Activated CD4-positive, alpha-beta T cell treated with anti-CD3 and anti-CD28 coated beads, Interleukin-2, amount 10 ng/mL, durations not matched to agents 24 days and 14 days (primary cell): ENCODE measurements at regions not wholly inside any gene's neighbourhood (a gene's known extent, or its start where the extent isn't known, plus 50 kb on each side); places are given as distances from the start of the nearest gene placed in this dataset.
"Not testable (repeated sequence)": the region's sequence is repeated elsewhere in the genome, so short reads cannot be mapped to it uniquely, and the experiment has no call there.

Experiments used
- DNase-seq: peaks from one replicate; pipeline ENCODE4 v3.0.0; 2022
- H3K27ac Mint-ChIP-seq: one replicate; pipeline ENCODE4 v1.8.0; 2022; ENCODE audit warnings: mild to moderate bottlenecking, mixed read lengths
- H3K27me3 Mint-ChIP-seq: one replicate; pipeline ENCODE4 v1.8.0; 2022; ENCODE audit warnings: mixed read lengths
- H3K36me3 Mint-ChIP-seq: one replicate; pipeline ENCODE4 v1.8.0; 2022; ENCODE audit warnings: low read depth, mild to moderate bottlenecking, mixed read lengths
- H3K4me1 Mint-ChIP-seq: one replicate; pipeline ENCODE4 v1.8.0; 2021; ENCODE audit warnings: mixed read lengths
- H3K4me3 Mint-ChIP-seq: one replicate; pipeline ENCODE4 v1.8.0; 2022; ENCODE audit warnings: mild to moderate bottlenecking, moderate library complexity, mixed read lengths
- H3K9me3 Mint-ChIP-seq: one replicate; pipeline ENCODE4 v1.8.0; 2021; ENCODE audit warnings: mixed read lengths
- intact Hi-C: fragments of 100-400 bp; cut with micrococcal nuclease; formaldehyde crosslinking; loops from one replicate; pipeline ENCODE4 v1.15.1; 2023

DNA sequence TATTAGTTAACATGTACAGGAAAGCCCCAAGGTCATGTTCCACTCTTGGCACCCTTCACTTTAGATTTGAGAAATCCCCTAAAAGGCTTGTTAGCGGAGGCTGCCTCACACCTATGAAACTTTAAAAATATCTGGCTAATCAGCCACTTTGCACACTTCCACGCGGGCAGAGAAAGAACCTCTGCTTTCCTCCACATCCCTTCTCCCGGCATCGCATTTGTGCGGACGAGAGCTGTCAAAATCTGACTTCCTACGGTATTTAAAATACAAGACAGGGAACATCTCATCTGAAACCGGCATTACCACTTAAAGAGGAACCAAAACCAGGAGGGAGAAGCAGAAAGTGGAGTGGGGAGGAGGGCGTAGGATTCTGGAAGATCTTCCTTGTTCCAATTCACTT lies 422.3 kb downstream of the TMEM114 start:
- H3K9me3 Mint-ChIP-seq: peaks cover 9% of the 10 kb centered on the region
- no peak overlapping the region for H3K4me3 Mint-ChIP-seq
- no peak for DNase-seq
- H3K4me1 Mint-ChIP-seq: no peaks in the 10 kb centered on the region
- no peaks in the 10 kb centered on the region for H3K36me3 Mint-ChIP-seq
- H3K27me3 Mint-ChIP-seq: no peaks in the 10 kb centered on the region
- no peak overlapping the region for H3K27ac Mint-ChIP-seq
- intact Hi-C loops: no loop called here

GRCh38 chr16:8167436-8167835 lies 422.9 kb downstream of the TMEM114 start:
- DNase-seq: no peak
- H3K4me3 Mint-ChIP-seq: no peak overlapping the region
- H3K4me1 Mint-ChIP-seq: no peaks in the 10 kb centered on the region
- H3K36me3 Mint-ChIP-seq: no peaks in the 10 kb centered on the region
- intact Hi-C loops: no loop called here
- H3K27ac Mint-ChIP-seq: no peak overlapping the region
- H3K27me3 Mint-ChIP-seq: no peaks in the 10 kb centered on the region
- peaks cover 9% of the 10 kb centered on the region for H3K9me3 Mint-ChIP-seq

- H3K36me3 Mint-ChIP-seq: no peaks in the 10 kb centered on the region
- no peaks in the 10 kb centered on the region for H3K27me3 Mint-ChIP-seq
- intact Hi-C loops: no loop called here
- no peak overlapping the region for H3K4me3 Mint-ChIP-seq
- no peak overlapping the region for H3K27ac Mint-ChIP-seq
- H3K4me1 Mint-ChIP-seq: no peaks in the 10 kb centered on the region
- H3K9me3 Mint-ChIP-seq: peaks cover 13% of the 10 kb centered on the region
- no peak for DNase-seq
Measured at GRCh38 chr16:8158051-8158450, 432.3 kb downstream of the TMEM114 start.

GRCh38 chr16:8155275-8155674 lies 435.0 kb downstream of the TMEM114 start:
- H3K4me3 Mint-ChIP-seq: no peak overlapping the region
- H3K9me3 Mint-ChIP-seq: peaks cover 13% of the 10 kb centered on the region
- H3K27ac Mint-ChIP-seq: no peak overlapping the region
- DNase-seq: no peak
- no peaks in the 10 kb centered on the region for H3K4me1 Mint-ChIP-seq
- intact Hi-C loops: no loop called here
- no peaks in the 10 kb centered on the region for H3K27me3 Mint-ChIP-seq
- H3K36me3 Mint-ChIP-seq: no peaks in the 10 kb centered on the region

DNA sequence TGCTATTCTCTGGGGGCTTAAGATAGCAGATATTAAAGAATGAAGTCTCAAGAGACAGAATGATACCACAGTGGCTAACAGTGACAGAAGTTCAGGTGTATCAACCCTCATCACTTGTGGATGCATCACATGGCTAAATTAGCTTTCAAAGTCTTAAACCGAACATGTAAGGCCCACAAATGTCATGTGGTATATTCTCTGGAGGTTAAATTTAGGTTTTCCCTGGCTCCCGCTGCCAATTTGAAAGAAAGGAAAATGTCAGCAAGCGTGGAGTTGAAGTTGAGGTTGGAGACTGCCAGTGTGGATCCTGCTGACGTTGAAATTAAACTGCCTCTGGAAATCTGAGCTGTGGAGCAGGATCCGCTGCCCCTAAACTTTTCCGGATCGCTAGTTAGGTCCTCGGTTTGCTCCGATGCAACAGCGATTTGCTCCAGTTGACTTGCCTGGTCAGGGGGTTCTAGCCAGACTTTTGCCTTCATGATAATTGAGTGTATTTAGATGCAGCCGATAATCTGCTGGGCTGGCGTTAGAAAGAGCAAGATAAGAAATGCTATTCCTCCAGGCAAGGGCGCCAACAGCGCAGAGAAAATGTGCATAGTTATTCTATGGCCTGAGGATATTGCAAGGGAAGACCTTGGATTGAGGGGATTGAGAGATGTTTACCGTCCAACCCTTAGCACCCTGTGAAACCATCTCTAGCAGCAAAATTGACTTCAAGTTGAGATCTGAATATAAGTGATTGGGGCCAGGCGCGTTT lies 443.9 kb downstream of the TMEM114 start:
- no peak overlapping the region for H3K27ac Mint-ChIP-seq
- no peaks in the 10 kb centered on the region for H3K4me1 Mint-ChIP-seq

GRCh38 chr16:8138666-8139065 lies 451.6 kb downstream of the TMEM114 start:
- H3K36me3 Mint-ChIP-seq: no peaks in the 10 kb centered on the region
- intact Hi-C loops: no loop called here
- H3K27me3 Mint-ChIP-seq: no peaks in the 10 kb centered on the region
- H3K27ac Mint-ChIP-seq: no peak overlapping the region
- peaks cover 13% of the 10 kb centered on the region for H3K9me3 Mint-ChIP-seq
- DNase-seq: no peak
- no peaks in the 10 kb centered on the region for H3K4me1 Mint-ChIP-seq
- H3K4me3 Mint-ChIP-seq: no peak overlapping the region

More for the DNA sequence above, 443.9 kb downstream of the TMEM114 start:
- no peaks in the 10 kb centered on the region for H3K36me3 Mint-ChIP-seq
- no peaks in the 10 kb centered on the region for H3K9me3 Mint-ChIP-seq
- intact Hi-C loops: no loop called here
- no peak for DNase-seq
- no peaks in the 10 kb centered on the region for H3K27me3 Mint-ChIP-seq
- H3K4me3 Mint-ChIP-seq: no peak overlapping the region

GRCh38 chr16:8137606-8138005 lies 452.7 kb downstream of the TMEM114 start:
- no peaks in the 10 kb centered on the region for H3K36me3 Mint-ChIP-seq
- no peaks in the 10 kb centered on the region for H3K27me3 Mint-ChIP-seq
- H3K4me1 Mint-ChIP-seq: no peaks in the 10 kb centered on the region
- no peak for DNase-seq
- H3K4me3 Mint-ChIP-seq: no peak overlapping the region
- peaks cover 13% of the 10 kb centered on the region for H3K9me3 Mint-ChIP-seq
- intact Hi-C loops: no loop called here
- no peak overlapping the region for H3K27ac Mint-ChIP-seq

GRCh38 chr16:8130197-8130596 lies 460.1 kb downstream of the TMEM114 start:
- no peaks in the 10 kb centered on the region for H3K4me1 Mint-ChIP-seq
- H3K27me3 Mint-ChIP-seq: no peaks in the 10 kb centered on the region
- no peak overlapping the region for H3K4me3 Mint-ChIP-seq
- H3K27ac Mint-ChIP-seq: no peak overlapping the region
- intact Hi-C loops: no loop called here
- DNase-seq: no peak
- peaks cover 10% of the 10 kb centered on the region for H3K9me3 Mint-ChIP-seq
- H3K36me3 Mint-ChIP-seq: no peaks in the 10 kb centered on the region

DNA sequence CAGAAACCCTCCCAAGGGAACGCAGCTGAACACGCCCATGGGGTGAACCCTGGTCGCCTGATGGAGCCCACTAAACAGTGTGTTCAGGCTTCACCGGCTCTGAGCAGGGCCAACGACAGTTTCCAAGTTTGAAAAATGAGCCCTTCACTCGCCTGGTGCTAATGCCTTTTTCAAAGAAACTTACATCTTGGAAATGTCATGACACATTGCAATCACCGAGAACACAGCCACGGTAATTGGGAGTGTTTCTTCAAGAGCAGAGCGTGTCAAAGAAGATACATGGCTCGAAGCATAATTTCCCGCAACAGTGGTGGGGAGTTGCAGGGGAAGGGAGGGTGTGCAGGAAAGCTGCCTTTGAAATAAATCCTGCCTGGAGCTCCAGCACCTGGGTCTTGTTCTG lies 463.2 kb downstream of the TMEM114 start:
- no peaks in the 10 kb centered on the region for H3K27me3 Mint-ChIP-seq
- DNase-seq: no peak
- H3K27ac Mint-ChIP-seq: no peak overlapping the region
- intact Hi-C loops: no loop called here
- H3K4me3 Mint-ChIP-seq: no peak overlapping the region
- H3K4me1 Mint-ChIP-seq: no peaks in the 10 kb centered on the region
- H3K9me3 Mint-ChIP-seq: peaks cover 7% of the 10 kb centered on the region
- no peaks in the 10 kb centered on the region for H3K36me3 Mint-ChIP-seq

- no peak overlapping the region for H3K4me3 Mint-ChIP-seq
- H3K27ac Mint-ChIP-seq: no peak overlapping the region
- H3K4me1 Mint-ChIP-seq: no peaks in the 10 kb centered on the region
- H3K9me3 Mint-ChIP-seq: peaks cover 7% of the 10 kb centered on the region
- H3K27me3 Mint-ChIP-seq: no peaks in the 10 kb centered on the region
- H3K36me3 Mint-ChIP-seq: no peaks in the 10 kb centered on the region
- no peak for DNase-seq
- intact Hi-C loops: no loop called here
Measured at GRCh38 chr16:8126313-8126712, 464.0 kb downstream of the TMEM114 start.

- Mint-ChIP-seq H3K27ac (no peak overlapping the region), H3K4me3 (no peak overlapping the region), H3K36me3 (no peaks in the 10 kb centered on the region), H3K27me3 (no peaks in the 10 kb centered on the region), H3K4me1 (no peaks in the 10 kb centered on the region), H3K9me3 (peaks cover 7% of the 10 kb centered on the region)
- intact Hi-C loops: no loop called here
- DNase-seq: no peak
Measured at GRCh38 chr16:8120001-8120400, 470.3 kb downstream of the TMEM114 start.

DNA sequence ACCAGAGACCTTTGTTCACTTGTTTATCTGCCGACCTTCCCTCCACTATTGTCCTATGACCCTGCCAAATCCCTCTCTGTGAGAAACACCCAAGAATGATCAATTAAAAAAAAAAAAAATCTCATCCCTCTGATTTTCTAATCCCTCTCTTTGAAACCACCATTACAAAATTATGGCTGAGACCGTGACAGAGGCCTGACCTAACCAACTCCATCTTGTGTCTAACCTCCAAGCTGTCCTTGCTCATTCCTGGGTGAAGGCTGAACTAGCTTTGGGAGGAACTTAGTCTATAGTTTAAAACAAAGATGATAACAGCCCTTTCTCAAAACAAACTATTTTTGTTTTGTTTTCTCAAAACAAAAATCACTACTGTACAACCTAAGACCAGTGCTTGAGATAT lies 474.5 kb downstream of the TMEM114 start:
- intact Hi-C loops: no loop called here
- DNase-seq: no peak
- Mint-ChIP-seq H3K27ac (no peak overlapping the region), H3K4me3 (no peak overlapping the region), H3K4me1 (no peaks in the 10 kb centered on the region), H3K9me3 (peaks cover 13% of the 10 kb centered on the region), H3K36me3 (no peaks in the 10 kb centered on the region), H3K27me3 (no peaks in the 10 kb centered on the region)

GRCh38 chr16:8114941-8115340 lies 475.4 kb downstream of the TMEM114 start:
- H3K36me3 Mint-ChIP-seq, DNase-seq, H3K27ac Mint-ChIP-seq, H3K27me3 Mint-ChIP-seq, intact Hi-C loops, H3K4me1 Mint-ChIP-seq, H3K4me3 Mint-ChIP-seq: not testable (repeated sequence)
- peaks cover 13% of the 10 kb centered on the region for H3K9me3 Mint-ChIP-seq

GRCh38 chr16:8113843-8114242 lies 476.5 kb downstream of the TMEM114 start:
- peaks cover 13% of the 10 kb centered on the region for H3K9me3 Mint-ChIP-seq
- intact Hi-C loops: no loop called here
- no peaks in the 10 kb centered on the region for H3K27me3 Mint-ChIP-seq

More at GRCh38 chr16:8113843-8114242, 476.5 kb downstream of the TMEM114 start:
- Mint-ChIP-seq H3K4me1 (no peaks in the 10 kb centered on the region), H3K27ac (no peak overlapping the region), H3K4me3 (no peak overlapping the region), H3K36me3 (no peaks in the 10 kb centered on the region)
- DNase-seq: no peak
